GM12878 (cell line): ENCODE measurements at regions not wholly inside any gene's neighbourhood (a gene's known extent, or its start where the extent isn't known, plus 50 kb on each side); places are given as distances from the start of the nearest gene placed in this dataset.

Source experiments
- ATAC-seq: fragments of 200-7000 bp; cut with Tn5 transposase; 3 replicates; pipeline ENCODE4 v1.9.1; 2020; ENCODE audit warnings: mild to moderate bottlenecking, moderate library complexity
- BruUV-seq: library from RNA; stranded (reverse); fragments of 400-500 nt; replicated peaks from 2 replicates; lab custom pipeline; 2021; lab: Mats Ljungman, UMichigan
- CTCF ChIA-PET: fragments of 300-600 bp; sonication (Branson Sonifier 250); formaldehyde crosslinking; extraction: SDS; loops from one replicate; lab custom pipeline; 2021; ENCODE audit warnings: inconsistent platforms; lab: Yijun Ruan, JAX
- POLR2A ChIA-PET: fragments of 350-600 bp; formaldehyde crosslinking; extraction: SDS; loops from one replicate; lab custom pipeline; 2021; ENCODE audit warnings: inconsistent platforms; lab: Charles Lee
- RAD21 ChIA-PET: fragments of 300-600 bp; sonication (Branson Sonifier 250); formaldehyde crosslinking; loops from one replicate; lab custom pipeline; 2023; ENCODE audit warnings: antibody characterized with exemption; ENCODE audit not compliant: unreplicated experiment; lab: Charles Lee
- SMC1A ChIA-PET: fragments of 300-600 bp; sonication (Branson Sonifier 250); formaldehyde crosslinking; loops from one replicate; lab custom pipeline; 2023; ENCODE audit not compliant: unreplicated experiment, uncharacterized antibody; lab: Charles Lee
- DNase-seq: peaks from one replicate; pipeline ENCODE4 v3.0.0-alpha.2; 2011; ENCODE audit warnings: low read depth, low spot score
- FAIRE-seq: peaks from 3 replicates; lab custom pipeline; 2011; peaks lifted over from hg19 to GRCh38; lab: Jason Lieb, UNC
- H2AFZ ChIP-seq: 2 replicates; pipeline ENCODE4 v1.6.0; 2011; ENCODE audit warnings: low read depth, low read length, control low read depth; ENCODE audit not compliant: control insufficient read depth
- H3K27ac ChIP-seq: 2 replicates; pipeline ENCODE4 v1.5.1; 2011; ENCODE audit warnings: control low read depth; ENCODE audit not compliant: control insufficient read depth, insufficient read depth
- H3K27me3 ChIP-seq, 2 experiments: replicated peaks in 1 of 2; 2 replicates each; pipeline versions ENCODE4 v1.6.0 to v1.6.1; 2011; ENCODE audit warnings: low read length in 1 of 2; ENCODE audit not compliant: control insufficient read depth in 2 of 2, insufficient read depth in 2 of 2
- H3K36me3 ChIP-seq, 2 experiments: 2 replicates each; pipeline ENCODE4 v1.5.1; 2011; ENCODE audit warnings: low read length in 1 of 2; ENCODE audit not compliant: control insufficient read depth in 2 of 2, insufficient read depth in 2 of 2
- H3K4me1 ChIP-seq: 2 replicates; pipeline ENCODE4 v1.6.1; 2011; ENCODE audit warnings: mild to moderate bottlenecking, low read length, moderate library complexity, mixed read lengths; ENCODE audit not compliant: control insufficient read depth, insufficient read depth
- H3K4me2 ChIP-seq: 2 replicates; pipeline ENCODE4 v1.6.0; 2011; ENCODE audit warnings: control low read depth; ENCODE audit not compliant: control insufficient read depth, insufficient read depth
- H3K4me3 ChIP-seq: fragments of 200-600 bp; sonication (generic); 2 replicates; pipeline ENCODE4 v1.5.1; 2016
- H3K79me2 ChIP-seq: 2 replicates; pipeline ENCODE4 v1.6.0; 2011; ENCODE audit warnings: low read length; ENCODE audit not compliant: control insufficient read depth, insufficient read depth
- H3K9ac ChIP-seq: 2 replicates; pipeline ENCODE4 v1.8.0; 2011; ENCODE audit warnings: low read length, control low read depth, mixed read lengths; ENCODE audit not compliant: control insufficient read depth, insufficient read depth
- H3K9me3 ChIP-seq: replicated peaks from 3 replicates; pipeline ENCODE4 v1.5.1; 2011; ENCODE audit warnings: mild to moderate bottlenecking, low read length; ENCODE audit not compliant: control insufficient read depth, insufficient read depth
- H4K20me1 ChIP-seq: 2 replicates; pipeline ENCODE4 v1.6.0; 2011; ENCODE audit not compliant: control insufficient read depth, insufficient read depth
- CREB1 ChIP-seq: IDR thresholded peaks from 2 replicates; pipeline ENCODE4 v1.6.1; 2012; ENCODE audit warnings: low read depth, mild to moderate bottlenecking, inconsistent platforms
- CTCF ChIP-seq, 3 experiments: IDR thresholded peaks in 2 of 3; conservative IDR thresholded peaks in 1 of 3; 2 replicates each; pipeline ENCODE4 v1.5.1; 2011; ENCODE audit warnings: low read depth in 3 of 3, low read length in 3 of 3, mild to moderate bottlenecking in 3 of 3, control low read depth in 2 of 3, moderate library complexity in 2 of 3, inconsistent platforms in 1 of 3, mixed read lengths in 1 of 3; ENCODE audit not compliant: control insufficient read depth in 2 of 3, insufficient read depth in 1 of 3; ENCODE audit errors: extremely low read depth in 1 of 3
- HDAC6 ChIP-seq: fragments of 200-600 bp; sonication (generic); IDR thresholded peaks from one replicate; pipeline ENCODE4 v1.8.0; 2017; ENCODE audit warnings: antibody characterized with exemption; ENCODE audit not compliant: unreplicated experiment
- IKZF1 ChIP-seq: fragments of 450-650 bp; conservative IDR thresholded peaks from 2 replicates; pipeline ENCODE4 v1.6.1; 2017; ENCODE audit warnings: antibody characterized with exemption, mild to moderate bottlenecking
- JUNB ChIP-seq: IDR thresholded peaks from 2 replicates; pipeline ENCODE4 v1.6.1; 2016; ENCODE audit warnings: antibody characterized with exemption, mild to moderate bottlenecking
- NBN ChIP-seq: fragments of 450-650 bp; IDR thresholded peaks from 2 replicates; pipeline ENCODE4 v1.6.1; 2016
- NFYA ChIP-seq: IDR thresholded peaks from 2 replicates; pipeline ENCODE4 v1.6.1; 2011; ENCODE audit warnings: low read depth, mild to moderate bottlenecking, low read length, improper control_type of control experiment, borderline replicate concordance
- SIX5 ChIP-seq: IDR thresholded peaks from 2 replicates; pipeline ENCODE4 v1.6.1; 2011; ENCODE audit warnings: mild to moderate bottlenecking, low read depth, low read length, moderate library complexity; ENCODE audit not compliant: severe bottlenecking
- SMAD5 ChIP-seq: IDR thresholded peaks from 2 replicates; pipeline ENCODE4 v1.6.1; 2016; ENCODE audit warnings: antibody characterized with exemption, low read depth
- USF1 ChIP-seq: IDR thresholded peaks from 2 replicates; pipeline ENCODE4 v1.6.1; 2011; ENCODE audit warnings: borderline replicate concordance, low read depth, mild to moderate bottlenecking, moderate library complexity, mixed read lengths, low read length; ENCODE audit not compliant: insufficient read depth; ENCODE audit errors: extremely low read length
- ZZZ3 ChIP-seq: IDR thresholded peaks from 2 replicates; pipeline ENCODE4 v1.6.1; 2011; ENCODE audit warnings: low read depth; ENCODE audit not compliant: control insufficient read depth, insufficient read length
- WGBS: methylation state at CpG from one replicate; pipeline ENCODE4 v1.1.6; 2016; ENCODE audit warnings: low lambda C conversion rate; ENCODE audit not compliant: insufficient replicate concordance, insufficient coverage; ENCODE audit errors: missing lambda C conversion rate; 5-methylcytosine and 5-hydroxymethylcytosine counted together
- in situ Hi-C: fragments of 300-500 bp; cut with MboI; formaldehyde crosslinking; loops from 9 replicates; pipeline ENCODE4 v1.14.3; 2018; ENCODE audit warnings: mixed read lengths
- intact Hi-C: fragments of 100-400 bp; cut with micrococcal nuclease; formaldehyde crosslinking; loops from one replicate; pipeline ENCODE4 v1.14.2; 2022; ENCODE audit not compliant: unreplicated experiment

GRCh38 chr20:50376179-50376887, 133.8 kb upstream of the PTPN1 start:
- Histone ChIP-seq H3K4me2 (no peak overlapping the region), H3K27me3 (no peaks in the 10 kb centered on the region), H4K20me1 (no peaks in the 10 kb centered on the region), H3K36me3 (no peaks in the 10 kb centered on the region), H3K27ac (no peak overlapping the region), H3K4me1 (peaks cover 5% of the 10 kb centered on the region; the same call in 1 of the 2 replicates), H3K4me3 (no peak overlapping the region), H3K9ac (no peak overlapping the region), H3K9me3 (no peaks in the 10 kb centered on the region; the same call in 2 of the 3 replicates), H3K79me2 (no peaks in the 10 kb centered on the region), H2AFZ (no peak overlapping the region)
- in situ Hi-C loops, result no loop called here
- DNase-seq (no peak), ATAC-seq (no peak), FAIRE-seq (no peak)
- ChIA-PET RAD21 (no interaction called here), POLR2A (interaction anchor here (0.5 kb wide), 1 partner anchor 99 kb away, joined by 6 read pairs; no protein-coding TSS in a partner anchor), CTCF (interaction anchor here (0.6 kb wide), 1 partner anchor 136 kb away, joined by 3 read pairs; no protein-coding TSS in a partner anchor), SMC1A (no interaction called here)
- no peak for TF ChIP-seq CREB1
- TF ChIP-seq ZZZ3, result no peak
- 62% methylated on average over 13 of the region's 14 CpGs for WGBS
- no TSS peak for BruUV-seq
- intact Hi-C loops, result no loop called here

GRCh38 chr20:50376888-50377459, 133.2 kb upstream of the PTPN1 start:
- no TSS peak for BruUV-seq
- Histone ChIP-seq H3K9ac (no peak overlapping the region), H3K36me3 (no peaks in the 10 kb centered on the region), H3K79me2 (no peaks in the 10 kb centered on the region), H3K4me1 (peaks cover 8% of the 10 kb centered on the region; the same call in 1 of the 2 replicates), H4K20me1 (no peaks in the 10 kb centered on the region), H3K27ac (no peak overlapping the region), H3K9me3 (no peaks in the 10 kb centered on the region; the same call in 2 of the 3 replicates), H2AFZ (no peak overlapping the region), H3K27me3 (no peaks in the 10 kb centered on the region), H3K4me2 (no peak overlapping the region), H3K4me3 (no peak overlapping the region)
- WGBS, result 35% methylated on average over 17 of the region's 17 CpGs
- no peak for ATAC-seq
- POLR2A ChIA-PET, result no interaction called here
- no peak for FAIRE-seq
- CTCF ChIA-PET, result no interaction called here
- DNase-seq, result no peak
- TF ChIP-seq HDAC6 (no peak), SIX5 (no peak), SMAD5 (no peak), USF1 (no peak), NBN (no peak), NFYA (no peak), IKZF1 (no peak), CTCF (IDR thresholded peaks at IDR 0.05 in 2 of 3, conservative IDR thresholded peaks at IDR 0.05 in 1 of 3; ENCODE audit: control insufficient read depth in 2 of 3, extremely low read depth in 1 of 3, insufficient read depth in 1 of 3, low read depth in 3 of 3, low read length in 3 of 3) (no peak), JUNB (no peak)
- in situ Hi-C loops (no loop called here), intact Hi-C loops (no loop called here)
- RAD21 ChIA-PET, result no interaction called here
- SMC1A ChIA-PET, result no interaction called here
